Mesenchymal stem cell (in vitro differentiated cells and primary cell): ENCODE measurements at regions not wholly inside any gene's neighbourhood (a gene's known extent, or its start where the extent isn't known, plus 50 kb on each side); places are given as distances from the start of the nearest gene placed in this dataset.

ENCODE experiments used
- DNase-seq: peaks from one replicate; pipeline ENCODE4 v3.0.0-alpha.2; 2013
- H2AFZ ChIP-seq: one replicate; pipeline ENCODE4 v1.6.1; 2013; ENCODE audit warnings: low read depth, mild to moderate bottlenecking, control low read depth, inconsistent platforms, low read length, moderate library complexity
- H2AK5ac ChIP-seq: 2 replicates; pipeline ENCODE4 v1.6.1; 2013; ENCODE audit warnings: low read length, moderate library complexity, mild to moderate bottlenecking, inconsistent platforms; ENCODE audit not compliant: severe bottlenecking
- H2BK120ac ChIP-seq: one replicate; pipeline ENCODE4 v1.6.1; 2013; ENCODE audit warnings: low read depth, mild to moderate bottlenecking, inconsistent platforms, low read length, moderate library complexity
- H2BK12ac ChIP-seq, 2 experiments: one replicate each; pipeline ENCODE4 v1.6.1; 2013; ENCODE audit warnings: inconsistent platforms in 2 of 2, low read length in 2 of 2, mild to moderate bottlenecking in 2 of 2, moderate library complexity in 2 of 2, control low read depth in 1 of 2
- H2BK15ac ChIP-seq: one replicate; pipeline ENCODE4 v1.6.1; 2013; ENCODE audit warnings: mild to moderate bottlenecking, low read depth, inconsistent platforms; ENCODE audit not compliant: poor library complexity, severe bottlenecking
- H2BK5ac ChIP-seq: 2 replicates; pipeline ENCODE4 v1.6.1; 2013; ENCODE audit warnings: low read depth, mild to moderate bottlenecking, low read length, control low read depth, inconsistent platforms; ENCODE audit not compliant: poor library complexity, severe bottlenecking
- H3K14ac ChIP-seq, 2 experiments: one replicate each; pipeline ENCODE4 v1.6.1; 2013; ENCODE audit warnings: inconsistent platforms in 2 of 2, low read length in 2 of 2, control low read depth in 1 of 2, mild to moderate bottlenecking in 1 of 2, moderate library complexity in 1 of 2
- H3K18ac ChIP-seq, 2 experiments: one replicate each; pipeline ENCODE4 v1.6.1; 2013; ENCODE audit warnings: inconsistent platforms in 2 of 2, low read length in 2 of 2, control low read depth in 1 of 2, low read depth in 1 of 2, mild to moderate bottlenecking in 1 of 2
- H3K23ac ChIP-seq, 2 experiments: one replicate each; pipeline ENCODE4 v1.6.1; 2013; ENCODE audit warnings: inconsistent platforms in 2 of 2, low read length in 2 of 2, mild to moderate bottlenecking in 2 of 2, moderate library complexity in 2 of 2, control low read depth in 1 of 2
- H3K27ac ChIP-seq: 2 replicates; pipeline ENCODE4 v1.5.1; 2013; ENCODE audit warnings: mild to moderate bottlenecking, moderate library complexity, low read length, control low read depth, inconsistent platforms; ENCODE audit not compliant: poor library complexity, severe bottlenecking
- H3K27me3 ChIP-seq, 2 experiments: 2 replicates each; pipeline versions ENCODE4 v1.6.1 to v1.7.0; 2013; ENCODE audit warnings: low read length in 2 of 2, mild to moderate bottlenecking in 2 of 2, moderate library complexity in 2 of 2, control low read depth in 1 of 2, inconsistent platforms in 1 of 2; ENCODE audit not compliant: control insufficient read depth in 1 of 2, insufficient read depth in 1 of 2
- H3K36me3 ChIP-seq, 2 experiments: 2 replicates each; pipeline versions ENCODE4 v1.6.1 to v1.7.0; 2013; ENCODE audit warnings: low read length in 2 of 2, control low read depth in 1 of 2, inconsistent platforms in 1 of 2, low read depth in 1 of 2, mild to moderate bottlenecking in 1 of 2; ENCODE audit not compliant: insufficient read depth in 2 of 2, control insufficient read depth in 1 of 2
- H3K4ac ChIP-seq, 2 experiments: one replicate each; pipeline ENCODE4 v1.6.1; 2013; ENCODE audit warnings: inconsistent platforms in 2 of 2, low read length in 2 of 2, mild to moderate bottlenecking in 2 of 2, moderate library complexity in 2 of 2, control low read depth in 1 of 2, low read depth in 1 of 2
- H3K4me1 ChIP-seq: 2 replicates; pipeline ENCODE4 v1.6.1; 2013; ENCODE audit warnings: low read depth, low read length, control low read depth; ENCODE audit not compliant: control insufficient read depth, insufficient read depth
- H3K4me2 ChIP-seq: 2 replicates; pipeline ENCODE4 v1.6.1; 2013; ENCODE audit warnings: low read length, mild to moderate bottlenecking, inconsistent platforms; ENCODE audit not compliant: poor library complexity, severe bottlenecking
- H3K4me3 ChIP-seq, 2 experiments: 2 replicates each; pipeline versions ENCODE4 v1.5.1 to v1.7.0; 2013; ENCODE audit warnings: low read length in 2 of 2, mild to moderate bottlenecking in 2 of 2, control low read depth in 1 of 2, low read depth in 1 of 2; ENCODE audit not compliant: insufficient read depth in 1 of 2
- H3K79me1 ChIP-seq: replicated peaks from 2 replicates; pipeline ENCODE4 v1.6.1; 2013; ENCODE audit warnings: mild to moderate bottlenecking, control low read depth, low read length, inconsistent platforms; ENCODE audit not compliant: poor library complexity, severe bottlenecking
- H3K9ac ChIP-seq: 2 replicates; pipeline ENCODE4 v1.7.0; 2013; ENCODE audit warnings: mild to moderate bottlenecking, low read length, moderate library complexity
- H3K9me3 ChIP-seq: 2 replicates; pipeline ENCODE4 v1.7.0; 2013; ENCODE audit warnings: mild to moderate bottlenecking, low read length; ENCODE audit not compliant: control insufficient read depth
- H4K8ac ChIP-seq: one replicate; pipeline ENCODE4 v1.6.1; 2013; ENCODE audit warnings: inconsistent platforms, mild to moderate bottlenecking, low read length, moderate library complexity
- H4K91ac ChIP-seq: one replicate; pipeline ENCODE4 v1.6.1; 2013; ENCODE audit warnings: mild to moderate bottlenecking, low read length, inconsistent platforms
- WGBS: methylation state at CpG from one replicate; pipeline ENCODE4 v1.1.7; 2013; ENCODE audit warnings: mixed read lengths; 5-methylcytosine and 5-hydroxymethylcytosine counted together

- H4K8ac ChIP-seq, result no peak overlapping the region
- H3K36me3 ChIP-seq, result no peaks in the 10 kb centered on the region
- H3K27ac ChIP-seq, result no peak overlapping the region
- H3K4ac ChIP-seq, result no peak overlapping the region
- no peak overlapping the region for H2BK5ac ChIP-seq
- no peak overlapping the region for H3K4me3 ChIP-seq
- H3K14ac ChIP-seq, result no peak overlapping the region
- no peak overlapping the region for H3K9ac ChIP-seq
- DNase-seq, result no peak
- H2AFZ ChIP-seq, result no peak overlapping the region
- H3K23ac ChIP-seq, result no peak overlapping the region
- no peaks in the 10 kb centered on the region for H3K9me3 ChIP-seq
- H3K18ac ChIP-seq, result no peak overlapping the region
- no peak overlapping the region for H2BK12ac ChIP-seq
- H3K79me1 ChIP-seq, result no peaks in the 10 kb centered on the region
- no peak overlapping the region for H4K91ac ChIP-seq
- 97% methylated on average over 6 of the region's 6 CpGs for WGBS
- no peak overlapping the region for H2BK120ac ChIP-seq
- H3K4me2 ChIP-seq, result no peak overlapping the region
- H3K27me3 ChIP-seq, result no peaks in the 10 kb centered on the region
- H3K4me1 ChIP-seq, result peaks cover 4% of the 10 kb centered on the region
- no peak overlapping the region for H2BK15ac ChIP-seq
- H2AK5ac ChIP-seq, result no peak overlapping the region
Observed at GRCh38 chr2:151009437-151010175, 252.1 kb downstream of the RBM43 start.

- H2AFZ ChIP-seq, result no peak overlapping the region
- H2BK12ac ChIP-seq, result peak overlapping the region in 1 of 2 experiments; percentile 34
- H2BK15ac ChIP-seq, result peak overlapping the region; percentile 65
- H3K4me2 ChIP-seq, result no peak overlapping the region
- no peak overlapping the region for H3K27ac ChIP-seq
- H3K4ac ChIP-seq, result no peak overlapping the region
- H3K14ac ChIP-seq, result no peak overlapping the region
- no peak overlapping the region for H4K91ac ChIP-seq
- peaks cover 4% of the 10 kb centered on the region for H3K4me1 ChIP-seq
- H2BK5ac ChIP-seq, result no peak overlapping the region
- peak overlapping the region in 1 of 2 experiments; percentile 1 for H3K18ac ChIP-seq
- H2BK120ac ChIP-seq, result no peak overlapping the region
- no peak overlapping the region for H2AK5ac ChIP-seq
- H3K9ac ChIP-seq, result no peak overlapping the region
- H3K27me3 ChIP-seq, result no peaks in the 10 kb centered on the region
- H3K79me1 ChIP-seq, result no peaks in the 10 kb centered on the region
- H3K4me3 ChIP-seq, result no peak overlapping the region
- H4K8ac ChIP-seq, result no peak overlapping the region
- H3K9me3 ChIP-seq, result no peaks in the 10 kb centered on the region
- 94% methylated on average over 6 of the region's 6 CpGs for WGBS
- DNase-seq, result no peak
- no peaks in the 10 kb centered on the region for H3K36me3 ChIP-seq
- H3K23ac ChIP-seq, result peak overlapping the region in 1 of 2 experiments; percentile 34
Observed at GRCh38 chr2:151007365-151007764, 254.3 kb downstream of the RBM43 start.

GRCh38 chr2:151002959-151003600 is 258.6 kb downstream of the RBM43 start:
- no peaks in the 10 kb centered on the region for H3K9me3 ChIP-seq
- H3K36me3 ChIP-seq, result no peaks in the 10 kb centered on the region
- no peak overlapping the region for H3K9ac ChIP-seq
- no peak overlapping the region for H3K4me2 ChIP-seq
- no peak overlapping the region for H3K23ac ChIP-seq
- H3K18ac ChIP-seq, result no peak overlapping the region
- H3K27ac ChIP-seq, result no peak overlapping the region
- H2BK12ac ChIP-seq, result no peak overlapping the region
- 94% methylated on average over 5 of the region's 5 CpGs for WGBS
- no peak overlapping the region for H4K91ac ChIP-seq
- no peak overlapping the region for H3K14ac ChIP-seq
- no peak overlapping the region for H2BK120ac ChIP-seq
- no peak overlapping the region for H3K4ac ChIP-seq
- H4K8ac ChIP-seq, result no peak overlapping the region
- H2AK5ac ChIP-seq, result no peak overlapping the region
- no peaks in the 10 kb centered on the region for H3K79me1 ChIP-seq
- H2AFZ ChIP-seq, result no peak overlapping the region
- DNase-seq, result no peak
- H2BK5ac ChIP-seq, result no peak overlapping the region
- H3K4me3 ChIP-seq, result no peak overlapping the region
- no peak overlapping the region for H2BK15ac ChIP-seq
- H3K27me3 ChIP-seq, result no peaks in the 10 kb centered on the region
- H3K4me1 ChIP-seq, result peaks cover 4% of the 10 kb centered on the region

GRCh38 chr2:150997702-150998440 is 263.8 kb downstream of the RBM43 start:
- H2AFZ ChIP-seq, result no peak overlapping the region
- WGBS, result 81% methylated on average over 7 of the region's 7 CpGs
- no peak overlapping the region for H3K4me3 ChIP-seq

More at GRCh38 chr2:150997702-150998440, 263.8 kb downstream of the RBM43 start:
- no peak overlapping the region for H4K8ac ChIP-seq
- no peak overlapping the region for H4K91ac ChIP-seq
- H3K9ac ChIP-seq, result peak overlapping the region; percentile 25
- H3K14ac ChIP-seq, result no peak overlapping the region
- no peak overlapping the region for H2BK12ac ChIP-seq
- no peaks in the 10 kb centered on the region for H3K4me1 ChIP-seq
- no peaks in the 10 kb centered on the region for H3K9me3 ChIP-seq
- no peak overlapping the region for H3K23ac ChIP-seq
- no peak overlapping the region for H2BK5ac ChIP-seq
- H3K27me3 ChIP-seq, result no peaks in the 10 kb centered on the region
- H3K4ac ChIP-seq, result no peak overlapping the region
- no peak overlapping the region for H2BK15ac ChIP-seq
- no peaks in the 10 kb centered on the region for H3K36me3 ChIP-seq
- no peak overlapping the region for H3K18ac ChIP-seq
- DNase-seq, result no peak
- no peak overlapping the region for H2AK5ac ChIP-seq
- no peak overlapping the region for H2BK120ac ChIP-seq
- no peaks in the 10 kb centered on the region for H3K79me1 ChIP-seq
- H3K27ac ChIP-seq, result no peak overlapping the region
- no peak overlapping the region for H3K4me2 ChIP-seq
